GM12878 (cell line): ENCODE measurements at regions not wholly inside any gene's neighbourhood (a gene's known extent, or its start where the extent isn't known, plus 50 kb on each side); places are given as distances from the start of the nearest gene placed in this dataset.

ENCODE experiments used
- DPF2 ChIP-seq: fragments of 450-650 bp; IDR thresholded peaks from 2 replicates; pipeline ENCODE4 v1.6.1; 2017; ENCODE audit warnings: mild to moderate bottlenecking
- RAD21 ChIP-seq: IDR thresholded peaks from 2 replicates; pipeline ENCODE4 v1.6.1; 2011; ENCODE audit warnings: mild to moderate bottlenecking, low read depth, low read length, moderate library complexity; ENCODE audit not compliant: insufficient read depth
- WRNIP1 ChIP-seq: IDR thresholded peaks from 2 replicates; pipeline ENCODE4 v1.6.1; 2011; ENCODE audit warnings: low read depth, low read length, improper control_type of control experiment, borderline replicate concordance
- ZNF592 ChIP-seq: fragments of 450-650 bp; IDR thresholded peaks from 2 replicates; pipeline ENCODE4 v1.6.1; 2017; ENCODE audit warnings: mild to moderate bottlenecking, moderate library complexity
- TF ChIP-seq, protein P1 (sequence below): fragments of 450-650 bp; IDR thresholded peaks from 2 replicates; pipeline ENCODE4 v1.6.1; 2016; ENCODE audit warnings: mild to moderate bottlenecking, moderate library complexity, borderline replicate concordance

GRCh38 chr3:181487236-181487978 lies 224.3 kb upstream of the SOX2 start (continued):
- TF ChIP-seq ZNF592 (no peak), WRNIP1 (no peak), DPF2 (no peak), RAD21 (no peak)
- TF ChIP-seq, protein P1, sequence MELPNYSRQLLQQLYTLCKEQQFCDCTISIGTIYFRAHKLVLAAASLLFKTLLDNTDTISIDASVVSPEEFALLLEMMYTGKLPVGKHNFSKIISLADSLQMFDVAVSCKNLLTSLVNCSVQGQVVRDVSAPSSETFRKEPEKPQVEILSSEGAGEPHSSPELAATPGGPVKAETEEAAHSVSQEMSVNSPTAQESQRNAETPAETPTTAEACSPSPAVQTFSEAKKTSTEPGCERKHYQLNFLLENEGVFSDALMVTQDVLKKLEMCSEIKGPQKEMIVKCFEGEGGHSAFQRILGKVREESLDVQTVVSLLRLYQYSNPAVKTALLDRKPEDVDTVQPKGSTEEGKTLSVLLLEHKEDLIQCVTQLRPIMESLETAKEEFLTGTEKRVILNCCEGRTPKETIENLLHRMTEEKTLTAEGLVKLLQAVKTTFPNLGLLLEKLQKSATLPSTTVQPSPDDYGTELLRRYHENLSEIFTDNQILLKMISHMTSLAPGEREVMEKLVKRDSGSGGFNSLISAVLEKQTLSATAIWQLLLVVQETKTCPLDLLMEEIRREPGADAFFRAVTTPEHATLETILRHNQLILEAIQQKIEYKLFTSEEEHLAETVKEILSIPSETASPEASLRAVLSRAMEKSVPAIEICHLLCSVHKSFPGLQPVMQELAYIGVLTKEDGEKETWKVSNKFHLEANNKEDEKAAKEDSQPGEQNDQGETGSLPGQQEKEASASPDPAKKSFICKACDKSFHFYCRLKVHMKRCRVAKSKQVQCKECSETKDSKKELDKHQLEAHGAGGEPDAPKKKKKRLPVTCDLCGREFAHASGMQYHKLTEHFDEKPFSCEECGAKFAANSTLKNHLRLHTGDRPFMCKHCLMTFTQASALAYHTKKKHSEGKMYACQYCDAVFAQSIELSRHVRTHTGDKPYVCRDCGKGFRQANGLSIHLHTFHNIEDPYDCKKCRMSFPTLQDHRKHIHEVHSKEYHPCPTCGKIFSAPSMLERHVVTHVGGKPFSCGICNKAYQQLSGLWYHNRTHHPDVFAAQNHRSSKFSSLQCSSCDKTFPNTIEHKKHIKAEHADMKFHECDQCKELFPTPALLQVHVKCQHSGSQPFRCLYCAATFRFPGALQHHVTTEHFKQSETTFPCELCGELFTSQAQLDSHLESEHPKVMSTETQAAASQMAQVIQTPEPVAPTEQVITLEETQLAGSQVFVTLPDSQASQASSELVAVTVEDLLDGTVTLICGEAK: no peak
- TF ChIP-seq, all 136 proteins: peak for 0
